CD4-positive, alpha-beta T cell (primary cell): ENCODE measurements at regions not wholly inside any gene's neighbourhood (a gene's known extent, or its start where the extent isn't known, plus 50 kb on each side); places are given as distances from the start of the nearest gene placed in this dataset.

Experiments
- ATAC-seq: fragments of 200-7000 bp; cut with Tn5 transposase; one replicate; pipeline ENCODE4 v1.10.0; 2022; ENCODE audit warnings: mild to moderate bottlenecking; ENCODE audit not compliant: poor library complexity
- CTCF ChIA-PET: fragments of 350-600 bp; sonication (Branson Sonifier 250); formaldehyde crosslinking; loops from one replicate; lab custom pipeline; 2021; ENCODE audit warnings: antibody characterized with exemption, inconsistent platforms; lab: Charles Lee
- POLR2A ChIA-PET: fragments of 350-600 bp; sonication (Branson Sonifier 250); formaldehyde crosslinking; loops from one replicate; lab custom pipeline; 2021; ENCODE audit warnings: antibody characterized with exemption, inconsistent platforms; lab: Charles Lee
- DNase-seq, 14 experiments: peaks; one replicate each; pipeline ENCODE4 v3.0.0-alpha.2; 2013 to 2020; ENCODE audit warnings: mixed read lengths in 2 of 14
- H3K27ac ChIP-seq, 2 donors: one replicate each; pipeline versions ENCODE4 v1.5.1 to v1.7.0; 2013; ENCODE audit warnings: low read length in 2 of 2, low read depth in 1 of 2, mild to moderate bottlenecking in 1 of 2
- H3K27me3 ChIP-seq, 2 experiments: 1 replicate in 1 of 2; 2 replicates in 1 of 2; pipeline versions ENCODE4 v1.6.1 to v1.7.0; 2013; ENCODE audit warnings: low read length in 2 of 2, control low read depth in 1 of 2, mild to moderate bottlenecking in 1 of 2, moderate library complexity in 1 of 2; ENCODE audit not compliant: insufficient read depth in 2 of 2, control insufficient read depth in 1 of 2
- H3K36me3 ChIP-seq: one replicate; pipeline ENCODE4 v1.6.1; 2013; ENCODE audit warnings: low read length, control low read depth; ENCODE audit not compliant: insufficient read depth
- H3K4me1 ChIP-seq: one replicate; pipeline ENCODE4 v1.6.1; 2013; ENCODE audit warnings: low read length, control low read depth; ENCODE audit not compliant: insufficient read depth
- H3K4me3 ChIP-seq: one replicate; pipeline ENCODE4 v1.5.1; 2013; ENCODE audit warnings: mild to moderate bottlenecking, low read length, moderate library complexity
- H3K9me3 ChIP-seq, 2 experiments: 1 replicate in 1 of 2; 2 replicates in 1 of 2; pipeline versions ENCODE4 v1.6.1 to v1.7.0; 2013; ENCODE audit warnings: low read length in 2 of 2, mild to moderate bottlenecking in 2 of 2, control low read depth in 1 of 2, moderate library complexity in 1 of 2; ENCODE audit not compliant: control insufficient read depth in 1 of 2, insufficient read depth in 1 of 2
- H3K27ac Mint-ChIP-seq: one replicate; pipeline ENCODE4 v1.8.0; 2020; ENCODE audit warnings: mixed read lengths
- H3K27me3 Mint-ChIP-seq: one replicate; pipeline ENCODE4 v1.8.0; 2021; ENCODE audit warnings: mixed read lengths
- H3K36me3 Mint-ChIP-seq: one replicate; pipeline ENCODE4 v1.8.0; 2021; ENCODE audit warnings: low read depth, mixed read lengths
- H3K4me1 Mint-ChIP-seq: one replicate; pipeline ENCODE4 v1.8.0; 2021; ENCODE audit warnings: low read depth, mixed read lengths
- H3K4me3 Mint-ChIP-seq: one replicate; pipeline ENCODE4 v1.8.0; 2020; ENCODE audit warnings: mild to moderate bottlenecking, mixed read lengths
- H3K9me3 Mint-ChIP-seq: one replicate; pipeline ENCODE4 v1.8.0; 2020; ENCODE audit warnings: mixed read lengths
- CTCF ChIP-seq: fragments of 200-600 bp; IDR thresholded peaks from one replicate; pipeline ENCODE4 v1.8.0; 2022; ENCODE audit warnings: antibody characterized with exemption, mild to moderate bottlenecking
- intact Hi-C, 2 experiments: fragments of 100-400 bp; cut with DNase I in 1 of 2; cut with micrococcal nuclease in 1 of 2; formaldehyde crosslinking; loops; one replicate each; pipeline versions ENCODE4 v1.15.1 to v1.9.0; 2023 to 2025; cut with DNase I, micrococcal nuclease

GRCh38 chr6:74287441-74287840, 591.4 kb downstream of the CD109 start:
- Mint-ChIP-seq H3K4me3 (no peak overlapping the region), H3K36me3 (no peaks in the 10 kb centered on the region), H3K9me3 (peaks cover 2% of the 10 kb centered on the region), H3K27me3 (no peaks in the 10 kb centered on the region), H3K27ac (no peak overlapping the region), H3K4me1 (no peaks in the 10 kb centered on the region)
- ATAC-seq: no peak
- Histone ChIP-seq H3K27ac (no peak overlapping the region), H3K27me3 (no peaks in the 10 kb centered on the region), H3K4me1 (no peaks in the 10 kb centered on the region), H3K36me3 (no peaks in the 10 kb centered on the region), H3K9me3 (no peaks in the 10 kb centered on the region), H3K4me3 (no peak overlapping the region)
- DNase-seq: no peak
- CTCF ChIA-PET: no interaction called here
- intact Hi-C loops: no loop called here
- POLR2A ChIA-PET: no interaction called here
- TF ChIP-seq CTCF: no peak

- Mint-ChIP-seq H3K9me3 (peaks cover 7% of the 10 kb centered on the region), H3K36me3 (no peaks in the 10 kb centered on the region), H3K4me3 (no peak overlapping the region), H3K4me1 (no peaks in the 10 kb centered on the region), H3K27ac (no peak overlapping the region), H3K27me3 (no peaks in the 10 kb centered on the region)
- ATAC-seq (no peak), DNase-seq (no peak)
- POLR2A ChIA-PET: no interaction called here
- Histone ChIP-seq H3K27ac (no peak overlapping the region), H3K27me3 (no peaks in the 10 kb centered on the region), H3K36me3 (no peaks in the 10 kb centered on the region), H3K4me3 (no peak overlapping the region), H3K9me3 (peaks cover 0 to 12% of the 10 kb centered on the region in 2 experiments), H3K4me1 (no peaks in the 10 kb centered on the region)
- intact Hi-C loops: no loop called here
- no peak for TF ChIP-seq CTCF
- CTCF ChIA-PET: no interaction called here
Observed at GRCh38 chr6:74284284-74284683, 588.3 kb downstream of the CD109 start.

- no peak for TF ChIP-seq CTCF
- H3K9me3 ChIP-seq: peaks cover 0 to 12% of the 10 kb centered on the region in 2 experiments
- DNase-seq (no peak), ATAC-seq (no peak)
- Mint-ChIP-seq H3K36me3 (no peaks in the 10 kb centered on the region), H3K27ac (no peak overlapping the region), H3K9me3 (peaks cover 5% of the 10 kb centered on the region), H3K27me3 (no peaks in the 10 kb centered on the region), H3K4me3 (no peak overlapping the region), H3K4me1 (no peaks in the 10 kb centered on the region)
- no peaks in the 10 kb centered on the region for H3K27me3 ChIP-seq
- H3K4me3 ChIP-seq: no peak overlapping the region
- CTCF ChIA-PET: no interaction called here
- no peaks in the 10 kb centered on the region for H3K4me1 ChIP-seq
- H3K27ac ChIP-seq: no peak overlapping the region
- POLR2A ChIA-PET: no interaction called here
- no peaks in the 10 kb centered on the region for H3K36me3 ChIP-seq
- intact Hi-C loops: no loop called here
Observed at GRCh38 chr6:74283532-74283931, 587.5 kb downstream of the CD109 start.
